PC-3 (cell line): ENCODE measurements at regions not wholly inside any gene's neighbourhood (a gene's known extent, or its start where the extent isn't known, plus 50 kb on each side); places are given as distances from the start of the nearest gene placed in this dataset.

Experiments used
- EZH2 ChIP-seq: fragments of 300-600 bp; sonication (generic); IDR thresholded peaks from one replicate; pipeline ENCODE4 v1.6.1; 2017; ENCODE audit warnings: antibody characterized with exemption, mild to moderate bottlenecking, low read length; ENCODE audit not compliant: unreplicated experiment
- EZH2phosphoT487 ChIP-seq: fragments of 300-600 bp; sonication (generic); IDR thresholded peaks from 2 replicates; pipeline ENCODE4 v1.6.1; 2018; ENCODE audit warnings: mild to moderate bottlenecking, antibody characterized with exemption, low read length, borderline replicate concordance
- TF ChIP-seq, protein P1 (sequence below): fragments of 300-600 bp; sonication (generic); conservative IDR thresholded peaks from 2 replicates; pipeline ENCODE4 v1.5.1; 2017; ENCODE audit warnings: antibody characterized with exemption, low read depth, mild to moderate bottlenecking, low read length

DNA sequence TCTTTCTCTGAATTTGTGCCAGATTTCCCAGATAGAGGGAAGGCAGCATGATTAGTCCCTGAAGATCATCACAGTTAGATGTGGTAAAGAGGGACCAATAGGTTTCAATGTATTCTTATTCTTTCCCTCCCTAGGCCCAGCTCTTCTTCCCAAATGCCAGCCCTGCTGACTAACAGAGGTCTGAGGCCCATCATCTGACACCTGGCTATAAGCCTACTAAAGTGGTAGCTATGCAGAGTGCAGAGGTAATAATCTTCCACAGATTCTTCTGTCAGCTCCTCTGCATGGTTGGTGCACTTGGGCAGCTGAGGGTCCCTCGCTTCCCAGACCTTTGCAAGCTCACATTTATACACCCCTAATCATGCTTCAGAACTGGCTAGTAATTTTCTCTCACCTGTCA, 63.7 kb upstream of the PZP start:
- TF ChIP-seq, protein P1, sequence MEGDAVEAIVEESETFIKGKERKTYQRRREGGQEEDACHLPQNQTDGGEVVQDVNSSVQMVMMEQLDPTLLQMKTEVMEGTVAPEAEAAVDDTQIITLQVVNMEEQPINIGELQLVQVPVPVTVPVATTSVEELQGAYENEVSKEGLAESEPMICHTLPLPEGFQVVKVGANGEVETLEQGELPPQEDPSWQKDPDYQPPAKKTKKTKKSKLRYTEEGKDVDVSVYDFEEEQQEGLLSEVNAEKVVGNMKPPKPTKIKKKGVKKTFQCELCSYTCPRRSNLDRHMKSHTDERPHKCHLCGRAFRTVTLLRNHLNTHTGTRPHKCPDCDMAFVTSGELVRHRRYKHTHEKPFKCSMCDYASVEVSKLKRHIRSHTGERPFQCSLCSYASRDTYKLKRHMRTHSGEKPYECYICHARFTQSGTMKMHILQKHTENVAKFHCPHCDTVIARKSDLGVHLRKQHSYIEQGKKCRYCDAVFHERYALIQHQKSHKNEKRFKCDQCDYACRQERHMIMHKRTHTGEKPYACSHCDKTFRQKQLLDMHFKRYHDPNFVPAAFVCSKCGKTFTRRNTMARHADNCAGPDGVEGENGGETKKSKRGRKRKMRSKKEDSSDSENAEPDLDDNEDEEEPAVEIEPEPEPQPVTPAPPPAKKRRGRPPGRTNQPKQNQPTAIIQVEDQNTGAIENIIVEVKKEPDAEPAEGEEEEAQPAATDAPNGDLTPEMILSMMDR = no peak
- TF ChIP-seq EZH2 = no peak
- TF ChIP-seq EZH2phosphoT487 = no peak
